Mucosa of descending colon (tissue), 3 donors: ENCODE measurements at regions not wholly inside any gene's neighbourhood (a gene's known extent, or its start where the extent isn't known, plus 50 kb on each side); places are given as distances from the start of the nearest gene placed in this dataset.

Source experiments
- ATAC-seq: fragments of 200-7000 bp; cut with Tn5 transposase; one replicate; pipeline ENCODE4 v1.9.1; 2020; ENCODE audit warnings: mild to moderate bottlenecking, moderate library complexity
- DNase-seq, 3 donors: peaks; one replicate each; pipeline ENCODE4 v3.0.0-alpha.2; 2020
- H3K36me3 ChIP-seq: fragments of 200-600 bp; one replicate; pipeline ENCODE4 v1.8.0; 2021; ENCODE audit warnings: low read depth, mild to moderate bottlenecking
- H3K4me1 ChIP-seq: fragments of 200-600 bp; one replicate; pipeline ENCODE4 v1.8.0; 2021; ENCODE audit warnings: low read depth, mild to moderate bottlenecking
- H3K4me3 ChIP-seq: fragments of 200-600 bp; one replicate; pipeline ENCODE4 v1.8.0; 2021; ENCODE audit warnings: mild to moderate bottlenecking
- H3K9me3 ChIP-seq: fragments of 200-600 bp; one replicate; pipeline ENCODE4 v1.8.0; 2021; ENCODE audit warnings: mild to moderate bottlenecking
- CTCF ChIP-seq: fragments of 200-600 bp; IDR thresholded peaks from one replicate; pipeline ENCODE4 v1.8.0; 2022; ENCODE audit warnings: antibody characterized with exemption, mild to moderate bottlenecking
- intact Hi-C, 2 donors: fragments of 100-400 bp; cut with DNase I in 1 of 2; cut with micrococcal nuclease in 1 of 2; formaldehyde crosslinking; loops; one replicate each; pipeline versions ENCODE4 v1.11.0 to v1.11.1; 2022; cut with DNase I, micrococcal nuclease
- donor health status: DM: no; HTN: no; CAD: no; lungs with moderate emphysema.
- donor health status: DM: no; HTN: no; CAD: no.
- donor health status: DM: no; HTN: yes; CAD: no.

- Histone ChIP-seq H3K4me3 (no peak overlapping the region), H3K4me1 (no peaks in the 10 kb centered on the region), H3K36me3 (no peaks in the 10 kb centered on the region), H3K9me3 (no peaks in the 10 kb centered on the region)
- TF ChIP-seq CTCF, result no peak
- DNase-seq (no peak), ATAC-seq (no peak)
- intact Hi-C loops, result no loop called here
Measured at GRCh38 chr5:74963407-74963806, 89.0 kb downstream of the GCNT4 start.

GRCh38 chr5:74957906-74958305 is 91.7 kb upstream of the FAM169A start:
- Histone ChIP-seq H3K4me1 (no peaks in the 10 kb centered on the region), H3K9me3 (no peaks in the 10 kb centered on the region), H3K4me3 (no peak overlapping the region), H3K36me3 (no peaks in the 10 kb centered on the region)
- TF ChIP-seq CTCF, result no peak
- DNase-seq (no peak), ATAC-seq (no peak)
- intact Hi-C loops, result no loop called here

GRCh38 chr5:74957029-74957784 is 91.0 kb upstream of the FAM169A start:
- Histone ChIP-seq H3K4me3 (no peak overlapping the region), H3K4me1 (no peaks in the 10 kb centered on the region), H3K9me3 (no peaks in the 10 kb centered on the region), H3K36me3 (no peaks in the 10 kb centered on the region)
- no peak for TF ChIP-seq CTCF
- DNase-seq (no peak), ATAC-seq (no peak)
- intact Hi-C loops, result no loop called here

GRCh38 chr5:74956278-74956677 is 90.1 kb upstream of the FAM169A start:
- Histone ChIP-seq H3K4me3 (no peak overlapping the region), H3K36me3 (no peaks in the 10 kb centered on the region), H3K4me1 (no peaks in the 10 kb centered on the region), H3K9me3 (no peaks in the 10 kb centered on the region)
- no peak for TF ChIP-seq CTCF
- intact Hi-C loops, result no loop called here
- DNase-seq (no peak), ATAC-seq (no peak)

- no peaks in the 10 kb centered on the region for H3K9me3 ChIP-seq
- ATAC-seq, result no peak
- intact Hi-C loops, result no loop called here
- H3K4me1 ChIP-seq, result no peaks in the 10 kb centered on the region
- H3K4me3 ChIP-seq, result no peak overlapping the region
- no peak for DNase-seq
- no peaks in the 10 kb centered on the region for H3K36me3 ChIP-seq
- no peak for TF ChIP-seq CTCF
Measured at GRCh38 chr5:74954919-74955318, 88.7 kb upstream of the FAM169A start.
